ENCODE measurements at regions not wholly inside any gene's neighbourhood (a gene's known extent, or its start where the extent isn't known, plus 50 kb on each side); places are given as distances from the start of the nearest gene placed in this dataset.

- ChIA-PET CTCF (no interaction called here), POLR2A (no interaction called here)
- Mint-ChIP-seq H3K9me3 (ENCODE audit: low read depth) (peaks cover 2% of the 10 kb centered on the region), H3K27ac (no peak overlapping the region), H3K36me3 (ENCODE audit: low read depth) (no peaks in the 10 kb centered on the region), H3K4me3 (no peak overlapping the region), H3K4me1 (no peaks in the 10 kb centered on the region), H3K27me3 (no peaks in the 10 kb centered on the region)
- ATAC-seq, result no peak
- intact Hi-C loops (cut with DNase I, micrococcal nuclease), result no loop called here
- no peak for DNase-seq
Observed at GRCh38 chr4:97349468-97350186, 793.6 kb downstream of the STPG2 start.

GRCh38 chr4:97353876-97354275 is 789.4 kb downstream of the STPG2 start:
- Mint-ChIP-seq H3K27ac (no peak overlapping the region), H3K9me3 (ENCODE audit: low read depth) (peaks cover 14% of the 10 kb centered on the region), H3K4me3 (no peak overlapping the region), H3K27me3 (no peaks in the 10 kb centered on the region), H3K36me3 (ENCODE audit: low read depth) (no peaks in the 10 kb centered on the region), H3K4me1 (no peaks in the 10 kb centered on the region)
- ATAC-seq, result no peak
- DNase-seq, result no peak
- intact Hi-C loops (cut with DNase I, micrococcal nuclease), result no loop called here
- ChIA-PET CTCF (no interaction called here), POLR2A (no interaction called here)

DNA sequence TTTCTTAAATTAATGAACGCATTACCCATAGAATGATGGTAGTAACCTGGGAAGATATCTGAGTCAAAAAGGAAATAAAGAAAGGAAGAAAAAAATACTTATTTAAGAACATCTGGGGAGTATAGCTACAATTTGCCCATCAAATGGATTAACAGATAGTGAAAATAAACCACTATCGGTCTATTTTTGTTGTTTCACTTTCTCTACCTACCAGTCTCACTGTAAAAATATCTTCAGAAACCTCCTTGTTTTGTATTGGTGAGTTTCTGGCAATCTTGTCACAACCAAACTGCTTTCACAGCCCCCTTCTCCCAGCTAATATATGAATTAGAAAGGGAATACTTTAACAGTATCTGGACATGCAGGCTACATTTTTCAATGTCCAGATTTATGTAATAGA is 783.5 kb downstream of the STPG2 start:
- DNase-seq, result no peak
- no peak for ATAC-seq
- POLR2A ChIA-PET, result no interaction called here
- no peak overlapping the region for H3K27ac Mint-ChIP-seq
- H3K36me3 Mint-ChIP-seq (ENCODE audit: low read depth), result no peaks in the 10 kb centered on the region
- no peaks in the 10 kb centered on the region for H3K27me3 Mint-ChIP-seq
- intact Hi-C loops (cut with DNase I, micrococcal nuclease), result no loop called here
- CTCF ChIA-PET, result interaction anchor here (0.9 to 1.1 kb wide), 2 partner anchors 9 to 980 kb away, joined by 3 read pairs; no protein-coding TSS in a partner anchor
- peaks cover 22% of the 10 kb centered on the region for H3K9me3 Mint-ChIP-seq (ENCODE audit: low read depth)
- no peak overlapping the region for H3K4me3 Mint-ChIP-seq
- H3K4me1 Mint-ChIP-seq, result no peaks in the 10 kb centered on the region

DNA sequence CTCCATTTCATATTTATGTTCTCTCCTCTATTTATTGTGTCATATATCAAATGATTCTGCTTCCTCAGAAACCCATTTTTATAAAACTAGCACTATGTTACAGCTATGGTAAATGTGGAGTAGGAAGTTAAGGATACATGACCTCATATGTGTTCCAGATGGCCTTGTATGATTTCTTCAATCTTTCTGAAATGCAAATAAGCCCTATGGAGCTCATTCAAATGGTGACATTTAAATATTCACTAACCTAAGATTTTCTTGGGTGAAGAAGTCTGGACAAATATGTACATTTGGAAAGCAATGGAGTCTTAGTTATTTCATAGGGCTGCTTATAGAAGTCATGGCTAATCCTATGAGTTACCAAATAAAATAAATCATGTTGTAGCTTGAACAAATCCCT is 782.5 kb downstream of the STPG2 start:
- Mint-ChIP-seq H3K36me3 (ENCODE audit: low read depth) (no peaks in the 10 kb centered on the region), H3K4me3 (no peak overlapping the region), H3K9me3 (ENCODE audit: low read depth) (peaks cover 21% of the 10 kb centered on the region), H3K27ac (no peak overlapping the region), H3K4me1 (no peaks in the 10 kb centered on the region), H3K27me3 (no peaks in the 10 kb centered on the region)
- ChIA-PET POLR2A (no interaction called here), CTCF (interaction anchor here (1.1 kb wide), 1 partner anchor 979 kb away, joined by 3 read pairs; no protein-coding TSS in a partner anchor)
- intact Hi-C loops (cut with DNase I, micrococcal nuclease), result no loop called here
- ATAC-seq, result no peak
- no peak for DNase-seq

DNA sequence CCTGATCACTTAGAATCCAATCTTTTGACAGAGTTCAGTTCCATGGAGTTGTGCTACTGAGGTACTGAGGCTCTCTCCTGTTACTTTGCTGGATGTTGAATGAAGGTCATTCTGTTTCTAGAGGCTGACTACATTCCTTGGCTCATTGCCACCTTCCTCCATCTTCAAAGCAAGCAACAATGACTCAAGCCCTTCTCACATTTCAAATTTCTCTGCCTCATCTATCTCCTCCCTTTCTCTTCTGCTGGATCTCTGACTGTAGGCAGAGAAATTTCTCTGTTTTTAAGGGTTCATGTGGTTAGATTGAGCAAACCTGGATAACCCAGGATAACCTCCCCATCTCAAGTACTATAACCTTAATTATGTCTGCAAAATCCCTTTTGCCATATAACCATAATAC is 775.4 kb downstream of the STPG2 start:
- Mint-ChIP-seq H3K36me3 (ENCODE audit: low read depth) (no peaks in the 10 kb centered on the region), H3K27ac (no peak overlapping the region), H3K27me3 (no peaks in the 10 kb centered on the region), H3K9me3 (ENCODE audit: low read depth) (peaks cover 23% of the 10 kb centered on the region), H3K4me3 (no peak overlapping the region), H3K4me1 (no peaks in the 10 kb centered on the region)
- no peak for DNase-seq
- CTCF ChIA-PET, result no interaction called here
- intact Hi-C loops (cut with DNase I, micrococcal nuclease), result no loop called here
- no peak for ATAC-seq
- POLR2A ChIA-PET, result no interaction called here

DNA sequence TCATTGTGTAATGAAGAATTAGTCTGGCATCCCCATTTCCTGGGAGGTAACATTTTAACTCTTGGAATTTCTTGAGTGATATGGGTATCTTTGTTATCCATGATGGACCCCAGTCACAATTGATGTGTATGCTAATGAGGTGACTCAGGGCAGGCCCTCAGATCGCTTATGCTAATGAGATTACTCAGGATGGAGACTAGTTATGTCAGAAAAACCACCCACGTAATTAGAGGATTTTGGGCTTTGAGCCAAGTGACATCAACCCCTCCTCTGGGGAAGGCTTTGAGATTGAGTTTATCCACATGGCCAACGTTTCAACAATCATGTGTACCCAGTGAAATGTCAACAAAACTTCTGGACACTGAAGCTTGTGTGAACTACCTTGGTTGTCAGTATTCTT is 772.7 kb downstream of the STPG2 start:
- ChIA-PET CTCF (no interaction called here), POLR2A (no interaction called here)
- DNase-seq, result no peak
- no peaks in the 10 kb centered on the region for H3K4me1 Mint-ChIP-seq
- intact Hi-C loops (cut with DNase I, micrococcal nuclease), result no loop called here
- H3K9me3 Mint-ChIP-seq (ENCODE audit: low read depth), result peaks cover 25% of the 10 kb centered on the region
- ATAC-seq, result no peak
- no peaks in the 10 kb centered on the region for H3K27me3 Mint-ChIP-seq
- H3K36me3 Mint-ChIP-seq (ENCODE audit: low read depth), result no peaks in the 10 kb centered on the region
- no peak overlapping the region for H3K4me3 Mint-ChIP-seq
- H3K27ac Mint-ChIP-seq, result no peak overlapping the region

DNA sequence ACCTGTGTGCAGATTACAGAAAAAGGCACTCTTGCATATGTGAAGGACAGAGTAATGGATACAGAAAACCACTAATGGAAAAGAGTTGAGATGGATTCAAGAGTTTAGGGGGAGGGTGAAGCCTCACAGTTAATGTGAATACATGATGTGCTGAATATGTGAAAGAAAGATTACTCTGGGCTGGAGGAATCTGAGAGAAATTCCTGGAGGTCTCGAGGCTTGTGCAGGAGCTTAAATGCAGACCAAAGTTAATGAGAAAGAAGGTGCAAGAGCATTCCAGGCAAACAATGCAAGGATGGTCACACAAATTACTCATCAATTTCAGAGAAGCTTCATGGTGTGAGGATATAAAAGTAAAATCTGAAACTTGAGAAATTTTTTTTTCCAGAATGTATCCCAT is 768.8 kb downstream of the STPG2 start:
- ATAC-seq, result no peak
- POLR2A ChIA-PET, result no interaction called here

GRCh38 chr4:97386969-97387368 is 756.3 kb downstream of the STPG2 start:
- no peaks in the 10 kb centered on the region for H3K4me1 Mint-ChIP-seq
- POLR2A ChIA-PET, result no interaction called here
- H3K4me3 Mint-ChIP-seq, result no peak overlapping the region
- no peak overlapping the region for H3K27ac Mint-ChIP-seq
- H3K9me3 Mint-ChIP-seq (ENCODE audit: low read depth), result peaks cover 2% of the 10 kb centered on the region
- DNase-seq (no peak), ATAC-seq (no peak)
- intact Hi-C loops (cut with DNase I, micrococcal nuclease), result no loop called here
- H3K27me3 Mint-ChIP-seq, result no peaks in the 10 kb centered on the region
- H3K36me3 Mint-ChIP-seq (ENCODE audit: low read depth), result no peaks in the 10 kb centered on the region
- CTCF ChIA-PET, result no interaction called here

More for the DNA sequence above, 768.8 kb downstream of the STPG2 start:
- Mint-ChIP-seq H3K27me3 (no peaks in the 10 kb centered on the region), H3K4me1 (no peaks in the 10 kb centered on the region), H3K4me3 (no peak overlapping the region), H3K36me3 (ENCODE audit: low read depth) (no peaks in the 10 kb centered on the region), H3K9me3 (ENCODE audit: low read depth) (peaks cover 17% of the 10 kb centered on the region), H3K27ac (no peak overlapping the region)
- DNase-seq, result no peak
- CTCF ChIA-PET, result no interaction called here
- intact Hi-C loops (cut with DNase I, micrococcal nuclease), result no loop called here

DNA sequence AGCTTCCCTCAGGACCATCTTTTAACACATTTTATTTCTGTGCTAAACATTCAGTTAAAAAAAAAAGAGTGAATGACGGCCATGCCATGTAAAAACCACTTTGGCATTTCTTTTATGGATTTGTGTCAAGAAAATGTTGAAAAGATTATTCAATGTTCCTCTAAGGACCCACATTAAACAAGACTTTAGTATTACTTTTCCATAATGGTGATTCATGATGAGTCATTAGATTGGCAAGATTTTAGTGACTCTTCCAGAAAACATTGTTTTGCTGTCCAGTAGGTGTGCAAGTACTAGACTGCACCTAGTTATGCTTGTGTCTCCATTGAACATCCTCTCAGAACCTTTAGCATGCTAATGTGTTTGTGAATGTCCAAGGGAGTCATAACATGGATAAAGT is 748.6 kb downstream of the STPG2 start:
- CTCF ChIA-PET, result no interaction called here
- POLR2A ChIA-PET, result no interaction called here
- DNase-seq, result no peak
- H3K27ac Mint-ChIP-seq, result no peak overlapping the region
- intact Hi-C loops (cut with DNase I, micrococcal nuclease), result no loop called here
- H3K4me1 Mint-ChIP-seq, result no peaks in the 10 kb centered on the region
- no peaks in the 10 kb centered on the region for H3K36me3 Mint-ChIP-seq (ENCODE audit: low read depth)
- no peaks in the 10 kb centered on the region for H3K27me3 Mint-ChIP-seq
- H3K4me3 Mint-ChIP-seq, result no peak overlapping the region
- no peak for ATAC-seq
- peaks cover 12% of the 10 kb centered on the region for H3K9me3 Mint-ChIP-seq (ENCODE audit: low read depth)

- Mint-ChIP-seq H3K36me3 (ENCODE audit: low read depth) (no peaks in the 10 kb centered on the region), H3K4me3 (no peak overlapping the region), H3K9me3 (ENCODE audit: low read depth) (peaks cover 15% of the 10 kb centered on the region), H3K4me1 (no peaks in the 10 kb centered on the region), H3K27ac (no peak overlapping the region), H3K27me3 (no peaks in the 10 kb centered on the region)
- DNase-seq (no peak), ATAC-seq (no peak)
- ChIA-PET CTCF (interaction anchor here (0.6 kb wide), 1 partner anchor 1610 kb away, joined by 3 read pairs; no protein-coding TSS in a partner anchor), POLR2A (no interaction called here)
- intact Hi-C loops (cut with DNase I, micrococcal nuclease), result no loop called here
Observed at GRCh38 chr4:97396097-97396496, 747.2 kb downstream of the STPG2 start.

DNA sequence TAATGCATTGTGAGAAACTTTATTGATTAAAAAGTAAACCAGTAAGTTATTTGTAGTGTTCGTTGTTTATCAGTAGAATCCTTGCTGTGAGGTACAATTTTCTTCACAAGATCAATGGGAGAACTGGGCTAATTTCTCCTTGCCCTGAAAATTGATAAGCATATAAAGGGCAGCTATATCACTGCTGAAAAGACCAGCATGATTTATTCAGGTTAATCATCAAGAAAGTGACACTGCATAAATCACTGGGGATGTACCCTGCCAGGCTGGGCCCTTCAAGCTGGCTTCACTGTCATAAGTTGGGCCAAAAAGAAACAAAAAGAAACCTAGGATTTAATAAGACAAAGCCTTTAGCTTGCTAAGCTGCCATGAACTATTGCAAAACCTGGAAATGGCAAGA is 746.7 kb downstream of the STPG2 start:
- Mint-ChIP-seq H3K9me3 (ENCODE audit: low read depth) (peaks cover 16% of the 10 kb centered on the region), H3K4me1 (no peaks in the 10 kb centered on the region), H3K27me3 (no peaks in the 10 kb centered on the region), H3K4me3 (no peak overlapping the region), H3K27ac (no peak overlapping the region), H3K36me3 (ENCODE audit: low read depth) (no peaks in the 10 kb centered on the region)
- DNase-seq, result no peak
- CTCF ChIA-PET, result interaction anchor here (0.8 kb wide), 1 partner anchor 424 kb away, joined by 3 read pairs; no protein-coding TSS in a partner anchor
- ATAC-seq, result no peak
- POLR2A ChIA-PET, result no interaction called here
- intact Hi-C loops (cut with DNase I, micrococcal nuclease), result no loop called here

DNA sequence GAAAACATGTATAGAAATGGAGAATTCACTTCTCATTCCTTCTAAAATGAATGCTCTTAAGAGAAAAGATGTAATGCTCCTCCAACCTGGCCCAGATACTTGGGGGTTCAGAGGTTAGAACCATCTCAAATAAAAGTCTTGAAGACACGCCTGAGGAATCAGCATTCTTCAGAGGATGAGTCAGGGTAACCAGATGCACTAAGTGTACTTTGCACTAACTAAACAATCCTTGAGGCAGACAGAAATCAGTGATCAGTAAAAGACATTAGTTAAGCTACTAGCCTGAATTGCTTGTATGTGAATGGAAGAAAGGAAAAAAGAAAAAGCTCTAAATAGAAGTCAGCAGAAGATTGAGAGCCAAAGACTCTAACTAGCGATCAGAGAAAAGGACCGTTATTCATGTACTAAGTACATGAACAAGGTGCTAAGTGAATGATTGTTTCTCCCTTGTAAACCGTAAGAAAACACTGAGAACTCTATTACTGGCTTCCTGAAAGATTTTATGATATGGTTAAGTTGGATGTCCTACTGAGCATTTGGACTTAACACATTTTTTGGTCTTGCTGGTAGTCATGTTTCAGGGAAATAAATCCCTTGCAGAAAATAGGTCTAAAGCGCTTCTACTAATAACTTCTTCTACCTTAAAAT is 738.3 kb downstream of the STPG2 start:
- DNase-seq (no peak), ATAC-seq (no peak)
- intact Hi-C loops (cut with DNase I, micrococcal nuclease), result no loop called here
- CTCF ChIA-PET, result no interaction called here
- POLR2A ChIA-PET, result no interaction called here
- Mint-ChIP-seq H3K36me3 (ENCODE audit: low read depth) (no peaks in the 10 kb centered on the region), H3K4me1 (no peaks in the 10 kb centered on the region), H3K4me3 (no peak overlapping the region), H3K9me3 (ENCODE audit: low read depth) (peaks cover 21% of the 10 kb centered on the region), H3K27ac (no peak overlapping the region), H3K27me3 (no peaks in the 10 kb centered on the region)

Measured in activated CD4-positive, alpha-beta T cell treated with anti-CD3 and anti-CD28 coated beads for 36 hours (primary cell).